GM12865 (cell line): ENCODE measurements at regions not wholly inside any gene's neighbourhood (a gene's known extent, or its start where the extent isn't known, plus 50 kb on each side); places are given as distances from the start of the nearest gene placed in this dataset.

Source experiments
- DNase-seq: peaks from one replicate; pipeline ENCODE4 v3.0.0; 2010; ENCODE audit warnings: low read depth
- H3K4me3 ChIP-seq: 2 replicates; pipeline ENCODE4 v1.5.1; 2011; ENCODE audit warnings: mild to moderate bottlenecking, low read depth, low read length, control low read depth
- CTCF ChIP-seq: IDR thresholded peaks from 2 replicates; pipeline ENCODE4 v1.5.1; 2011; ENCODE audit warnings: low read length, control low read depth, low read depth, inconsistent platforms; ENCODE audit not compliant: insufficient read depth; ENCODE audit errors: missing control alignments

- no peak for TF ChIP-seq CTCF
- H3K4me3 ChIP-seq = no peak overlapping the region
- DNase-seq = no peak
Measured at GRCh38 chr4:30956916-30957315, 236.7 kb downstream of the PCDH7 start.

GRCh38 chr4:30957706-30958105 lies 237.5 kb downstream of the PCDH7 start:
- H3K4me3 ChIP-seq = no peak overlapping the region
- no peak for DNase-seq
- no peak for TF ChIP-seq CTCF

GRCh38 chr4:30959781-30960485 lies 239.8 kb downstream of the PCDH7 start:
- DNase-seq = no peak
- no peak overlapping the region for H3K4me3 ChIP-seq
- no peak for TF ChIP-seq CTCF

GRCh38 chr4:30962939-30963338 lies 242.8 kb downstream of the PCDH7 start:
- no peak overlapping the region for H3K4me3 ChIP-seq
- no peak for TF ChIP-seq CTCF
- no peak for DNase-seq

GRCh38 chr4:30968926-30969325 lies 248.8 kb downstream of the PCDH7 start:
- TF ChIP-seq CTCF = no peak
- no peak for DNase-seq
- no peak overlapping the region for H3K4me3 ChIP-seq

GRCh38 chr4:30972542-30972941 lies 252.4 kb downstream of the PCDH7 start:
- no peak overlapping the region for H3K4me3 ChIP-seq
- no peak for TF ChIP-seq CTCF
- no peak for DNase-seq

- no peak for TF ChIP-seq CTCF
- no peak overlapping the region for H3K4me3 ChIP-seq
- no peak for DNase-seq
Measured at GRCh38 chr4:30973993-30974392, 253.8 kb downstream of the PCDH7 start.
